HG03066 (cell line): ENCODE measurements at regions not wholly inside any gene's neighbourhood (a gene's known extent, or its start where the extent isn't known, plus 50 kb on each side); places are given as distances from the start of the nearest gene placed in this dataset.

Experiments used
- ATAC-seq: cut with Tn5 transposase; IDR thresholded peaks from one replicate; pipeline ENCODE4 v1.9.1; 2021; ENCODE audit warnings: low read depth; ENCODE audit not compliant: unreplicated experiment

DNA sequence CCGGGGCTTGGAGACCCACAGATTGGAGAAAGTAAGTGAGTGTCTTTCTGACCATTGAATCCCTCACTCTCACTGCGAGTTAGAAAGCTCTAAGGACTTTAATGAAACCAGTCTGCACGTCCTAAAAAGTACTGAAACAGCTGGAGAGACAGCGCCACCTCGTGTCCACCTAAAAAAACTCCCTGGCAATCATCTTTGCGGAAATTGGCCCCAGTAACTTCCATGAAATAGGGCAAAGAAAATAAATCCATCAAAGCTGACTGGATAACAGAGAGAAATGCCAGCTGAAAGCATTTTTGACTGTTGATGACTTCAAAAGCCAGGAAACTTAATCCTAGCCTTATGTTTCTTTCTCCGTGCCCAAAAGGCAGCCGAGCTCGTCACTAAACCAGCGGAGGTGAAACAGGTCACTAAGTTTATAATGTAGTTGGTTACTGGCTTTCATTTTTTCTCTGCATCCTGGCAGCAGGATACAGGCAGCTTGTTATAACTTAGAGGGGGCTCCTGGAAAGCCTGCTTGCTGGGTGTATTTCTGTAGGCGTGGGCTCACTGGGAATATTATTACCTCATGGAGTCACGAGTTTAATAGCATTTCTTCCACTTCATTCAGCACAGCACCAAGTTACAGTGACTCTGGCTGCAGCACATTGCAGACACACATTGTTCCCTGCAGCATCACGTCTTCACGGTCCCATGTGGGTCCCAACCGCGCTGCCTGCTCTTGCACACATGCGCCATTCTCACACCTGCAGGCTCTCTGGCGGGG lies 266.5 kb downstream of the HRH4 start:
- ATAC-seq: no peak

DNA sequence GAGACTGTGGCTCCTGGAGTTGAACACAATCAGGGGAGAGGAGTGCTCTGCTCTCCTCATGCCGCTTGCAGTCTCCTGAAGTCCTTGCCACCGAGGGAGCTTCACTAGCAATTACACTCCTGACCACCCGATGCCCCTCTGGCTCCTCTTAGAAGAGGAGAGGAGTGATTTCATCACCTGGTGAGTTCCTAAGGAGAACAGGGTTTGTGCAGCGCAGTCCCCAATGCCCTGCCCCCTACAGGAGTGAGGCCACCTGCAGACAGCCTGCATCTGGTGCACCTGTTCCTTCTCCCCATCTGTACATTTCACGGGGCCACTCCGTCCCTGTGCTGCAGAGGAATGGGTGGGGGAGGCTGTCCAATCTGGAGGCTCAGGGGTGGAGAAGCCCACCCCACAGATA lies 267.2 kb downstream of the HRH4 start:
- no peak for ATAC-seq

DNA sequence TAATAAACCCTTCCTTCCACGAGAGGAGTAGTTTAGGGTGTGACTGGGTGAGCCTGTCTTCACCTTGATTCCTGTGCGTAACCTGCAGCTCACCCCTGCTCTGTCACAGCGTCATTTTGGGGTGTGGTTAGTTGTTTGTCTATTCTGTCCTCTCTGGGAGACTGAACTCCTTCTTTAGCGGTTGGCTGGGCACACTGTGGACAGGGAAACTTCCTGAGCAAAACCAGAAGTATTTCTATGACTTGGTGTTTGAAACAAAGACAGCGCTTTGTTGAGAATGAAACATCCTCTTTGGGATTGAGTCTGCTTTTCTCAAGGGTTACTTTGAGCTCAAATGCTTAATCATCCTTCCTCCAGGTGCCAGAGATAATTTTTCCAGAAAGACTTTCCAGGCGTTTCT lies 270.7 kb downstream of the HRH4 start:
- no peak for ATAC-seq

DNA sequence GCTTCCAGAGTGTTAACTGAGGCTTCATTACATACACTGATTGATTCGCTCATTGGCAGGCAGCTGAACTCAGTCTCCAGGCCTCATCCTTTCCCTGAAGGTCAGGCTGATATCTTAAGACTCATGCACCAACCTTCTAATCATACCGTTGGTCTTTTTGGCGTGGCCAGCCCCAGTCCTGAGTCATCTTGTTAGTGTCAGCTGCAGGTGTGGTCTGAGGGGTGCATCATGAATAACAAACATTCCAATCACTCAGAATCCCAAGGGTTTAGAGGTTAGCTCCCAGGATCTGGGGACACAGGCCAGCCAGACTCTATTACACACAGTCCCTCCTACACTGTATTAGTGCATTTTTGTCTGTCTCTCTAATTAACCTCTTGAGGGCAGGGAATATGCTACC lies 271.5 kb downstream of the HRH4 start:
- ATAC-seq: no peak

DNA sequence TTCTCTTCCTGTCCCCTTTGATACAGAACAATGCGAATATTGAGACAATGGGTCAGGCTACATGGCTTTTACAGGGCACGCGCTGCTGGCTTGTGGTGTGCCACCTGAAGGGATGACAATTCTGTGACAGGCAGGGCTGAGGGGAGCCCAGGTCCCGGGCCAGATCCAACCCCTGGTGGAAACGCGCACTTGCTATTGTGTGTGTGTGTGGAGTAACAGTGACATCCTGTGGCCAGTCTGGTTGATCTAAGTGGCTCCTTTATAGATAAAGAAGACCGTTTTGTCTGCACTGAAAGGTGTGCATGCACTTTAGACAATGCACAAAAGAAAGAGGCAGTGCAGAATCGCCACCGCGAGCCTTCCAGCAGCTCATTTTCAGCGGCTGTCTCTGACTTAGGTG lies 273.6 kb downstream of the HRH4 start:
- ATAC-seq: no peak

DNA sequence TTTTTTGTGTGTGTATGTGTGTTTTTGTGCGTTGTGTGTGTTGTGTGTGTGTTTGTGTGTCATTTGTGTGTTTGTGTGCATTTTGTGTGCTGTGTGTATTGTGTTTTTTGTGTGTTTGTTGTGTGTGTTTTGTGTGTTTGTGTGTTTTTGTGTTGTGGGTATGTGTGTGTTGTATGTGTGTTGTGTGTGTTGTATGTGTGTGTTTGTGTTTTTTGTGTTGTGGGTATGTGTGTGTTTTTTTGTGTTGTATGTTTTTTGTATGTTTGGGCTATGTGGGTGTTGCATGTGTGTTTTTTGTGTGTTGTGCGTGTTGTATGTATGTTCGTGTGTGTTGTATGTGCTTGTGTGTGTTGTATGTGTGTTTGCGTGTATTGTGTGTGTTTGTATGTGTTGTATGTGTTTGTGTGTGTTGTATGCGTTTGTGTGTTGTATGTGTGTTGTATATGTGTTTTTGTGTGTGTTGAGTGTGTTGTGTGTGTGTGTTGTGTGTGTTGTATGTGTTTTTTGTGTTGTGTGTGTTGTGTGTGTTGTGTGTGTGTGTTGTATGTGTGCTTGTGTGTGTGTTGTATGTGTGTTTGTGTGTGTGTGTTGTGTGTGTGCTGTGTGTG lies 275.3 kb downstream of the HRH4 start:
- ATAC-seq: no peak

DNA sequence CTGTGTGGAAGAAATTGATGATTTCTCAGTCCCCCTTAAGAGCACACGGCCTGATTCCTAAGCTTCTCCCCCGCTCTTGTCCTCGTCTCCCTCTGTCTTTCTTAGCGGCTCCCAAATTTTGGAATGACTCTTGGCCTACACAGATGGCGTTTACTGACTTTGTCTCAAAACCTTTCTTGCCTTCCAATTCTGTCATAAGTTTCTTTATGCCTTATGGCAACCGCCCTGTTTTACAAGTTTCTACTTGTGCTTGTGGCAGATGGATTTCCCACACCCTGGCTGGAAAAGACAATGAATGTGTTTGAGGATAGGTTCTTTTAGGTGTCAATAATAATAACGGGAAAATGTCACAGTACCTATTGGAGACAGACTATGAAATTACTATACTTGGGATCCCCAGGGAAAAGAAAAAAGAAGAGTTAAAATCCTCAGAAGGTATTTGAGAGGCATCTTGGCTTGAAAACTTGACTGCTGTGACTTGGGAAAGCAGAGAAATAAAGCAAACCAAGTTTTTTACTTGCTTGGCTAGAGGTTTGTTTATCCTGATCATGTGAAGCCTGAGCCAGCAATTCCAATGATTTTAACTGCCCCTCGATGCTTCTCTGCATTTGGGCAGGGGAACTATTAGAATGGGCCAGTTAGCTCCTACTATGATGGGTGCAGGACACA lies 276.4 kb downstream of the HRH4 start:
- ATAC-seq: no peak

DNA sequence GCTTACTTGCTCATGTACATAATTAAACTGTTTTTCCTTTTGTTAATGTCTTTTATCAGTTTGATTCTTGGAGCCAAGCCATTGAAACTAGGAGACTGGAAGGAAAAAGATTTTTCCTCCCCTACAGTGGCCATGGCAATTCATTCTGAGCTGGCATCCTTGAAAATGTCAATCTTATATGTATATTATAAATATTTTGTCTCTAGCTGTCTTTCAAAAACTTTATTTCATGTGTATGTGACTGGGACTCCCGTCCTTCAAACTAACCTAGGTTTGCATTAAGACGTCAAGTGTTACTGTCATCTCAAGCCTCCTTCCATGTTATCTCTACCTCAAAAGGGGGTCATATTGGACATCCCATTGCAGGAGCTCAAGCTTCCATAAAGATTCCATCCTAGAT lies 280.4 kb downstream of the HRH4 start:
- ATAC-seq: no peak

DNA sequence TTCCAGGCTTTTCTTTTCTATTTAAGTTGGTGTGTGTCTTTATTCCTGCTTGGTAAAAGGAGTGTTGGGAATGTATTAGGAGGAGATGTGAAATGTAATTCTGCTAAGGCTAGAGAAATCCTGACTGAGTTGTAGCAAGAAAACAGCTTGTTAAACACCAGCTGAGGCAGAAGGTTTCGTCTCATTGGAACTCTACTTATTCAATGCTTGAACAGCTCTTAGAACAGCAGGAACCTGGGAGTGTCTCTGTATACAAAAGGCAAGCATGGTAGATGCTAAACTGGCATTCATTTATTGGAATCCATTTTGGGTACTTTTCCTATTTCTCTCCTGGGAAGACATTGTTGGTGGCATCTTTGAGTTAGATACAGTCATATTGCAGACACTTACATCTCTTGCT lies 280.9 kb downstream of the HRH4 start:
- ATAC-seq: no peak

DNA sequence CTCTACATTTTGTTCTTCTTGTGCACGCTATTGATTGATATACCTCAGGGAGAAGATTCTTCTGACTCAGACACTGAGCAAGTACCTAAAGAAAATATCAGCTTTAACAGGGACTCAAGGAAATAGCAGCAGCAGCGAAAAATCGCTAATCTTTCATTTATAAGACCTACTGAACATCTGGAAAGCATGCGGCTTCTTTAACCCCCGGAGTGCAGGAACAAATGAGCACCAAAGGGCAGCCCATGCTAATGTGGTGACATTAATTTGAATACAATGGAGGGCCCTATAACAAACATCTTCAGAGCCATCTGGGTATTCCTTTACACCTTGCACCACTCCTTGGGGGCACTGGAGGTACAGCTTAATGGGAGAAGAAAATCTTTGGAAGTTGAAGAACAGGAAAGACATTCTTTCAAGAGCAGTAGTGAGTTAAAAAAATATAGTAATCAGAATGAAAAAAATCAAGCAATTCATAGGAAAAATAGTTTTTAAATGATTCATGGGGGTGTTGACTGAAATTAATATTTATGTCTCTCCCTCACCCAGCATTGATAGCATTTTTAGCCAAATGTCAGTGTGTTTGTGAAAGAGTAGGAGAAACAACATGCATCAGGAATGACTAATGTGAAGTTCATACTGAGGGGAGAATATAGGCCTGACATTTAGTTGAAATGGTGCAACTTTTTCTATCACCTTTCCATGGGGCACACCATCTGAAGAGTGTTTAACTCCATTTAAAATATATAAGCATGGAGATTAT lies 281.7 kb downstream of the HRH4 start:
- no peak for ATAC-seq

DNA sequence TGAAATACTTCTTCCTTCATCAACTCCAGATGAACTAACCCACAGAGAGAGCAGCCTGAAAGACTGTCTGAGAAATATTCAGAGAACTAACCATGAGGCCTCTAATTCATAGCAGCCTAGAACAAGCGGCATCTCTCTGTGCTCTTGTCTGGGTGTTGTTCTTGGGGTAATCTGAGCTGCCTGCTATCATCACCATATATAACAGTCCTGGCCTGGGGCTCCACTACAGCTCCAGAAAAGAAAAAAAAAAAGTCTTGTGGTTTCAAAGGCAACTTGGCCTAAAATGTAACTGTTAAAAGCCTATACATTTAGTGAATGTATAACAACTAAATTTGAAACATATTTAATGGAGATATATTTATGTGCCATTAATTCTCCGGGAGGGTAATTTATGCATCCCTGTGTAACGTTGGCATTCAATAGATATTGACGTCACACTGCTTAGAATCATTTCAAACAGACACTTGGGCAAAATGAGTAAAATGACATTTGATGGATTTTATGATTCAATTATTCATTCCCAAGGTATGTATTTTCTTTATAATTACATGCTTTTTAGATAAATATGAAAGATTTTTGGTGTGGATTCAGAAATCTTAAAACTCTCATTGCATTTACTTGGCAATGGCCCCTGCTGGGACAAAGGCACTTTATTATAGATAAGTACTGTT lies 294.3 kb downstream of the HRH4 start:
- ATAC-seq: no peak

DNA sequence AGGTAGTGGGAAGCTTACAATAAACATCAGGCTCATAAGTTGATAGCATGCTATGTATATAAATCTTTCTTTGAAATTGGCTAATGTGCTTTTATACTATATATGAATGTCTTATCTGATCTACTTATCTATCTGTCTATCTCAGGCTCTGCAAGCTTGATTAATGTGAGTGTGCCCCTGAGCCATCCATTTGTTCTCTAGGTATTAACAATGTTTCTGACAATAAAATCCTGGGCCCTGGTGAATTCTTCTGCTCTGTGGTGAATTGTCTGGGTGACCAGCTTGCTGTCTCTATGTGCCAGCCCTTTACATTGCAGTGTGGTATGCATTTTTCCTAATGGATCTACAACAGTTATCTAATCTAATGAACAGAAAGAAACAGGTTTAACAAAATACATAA lies 295.9 kb downstream of the HRH4 start:
- no peak for ATAC-seq

DNA sequence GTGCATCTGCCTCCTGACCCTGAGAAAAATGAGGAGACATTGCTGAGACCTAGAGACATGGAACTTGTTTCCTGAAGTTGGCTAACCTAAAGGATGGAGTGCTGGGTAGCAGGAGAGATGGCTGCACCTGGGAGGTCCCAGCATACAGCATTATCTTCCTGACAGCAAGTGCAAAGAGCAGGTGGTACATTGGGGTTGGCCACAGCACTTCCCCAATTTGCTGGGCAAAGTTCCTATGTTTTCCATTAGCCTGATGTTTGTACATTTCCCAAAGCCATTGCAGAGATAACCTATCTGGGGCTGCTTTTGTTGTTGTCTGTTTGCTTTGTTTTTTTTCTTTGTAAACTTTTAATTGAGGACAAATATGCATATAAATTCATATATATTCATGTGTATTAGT lies 296.7 kb downstream of the HRH4 start:
- ATAC-seq: no peak

DNA sequence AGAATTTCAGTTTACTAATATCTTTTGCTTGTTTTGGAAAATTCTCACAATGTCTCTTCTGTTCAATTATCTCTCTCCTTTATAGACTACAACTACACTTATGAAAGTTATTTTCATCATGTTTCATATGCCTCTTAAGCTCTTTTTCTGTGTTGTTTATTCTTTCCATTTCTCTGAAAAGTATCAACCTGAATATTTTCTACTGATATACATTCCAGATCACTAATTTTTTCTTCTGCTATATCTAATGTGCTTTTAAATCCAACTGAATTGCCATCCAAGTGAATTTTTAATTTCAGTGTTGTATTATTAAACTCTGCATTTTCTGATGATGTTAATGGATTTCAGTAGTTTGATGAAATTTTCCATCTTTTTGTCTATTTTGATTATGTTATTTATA lies 301.3 kb downstream of the HRH4 start:
- no peak for ATAC-seq

DNA sequence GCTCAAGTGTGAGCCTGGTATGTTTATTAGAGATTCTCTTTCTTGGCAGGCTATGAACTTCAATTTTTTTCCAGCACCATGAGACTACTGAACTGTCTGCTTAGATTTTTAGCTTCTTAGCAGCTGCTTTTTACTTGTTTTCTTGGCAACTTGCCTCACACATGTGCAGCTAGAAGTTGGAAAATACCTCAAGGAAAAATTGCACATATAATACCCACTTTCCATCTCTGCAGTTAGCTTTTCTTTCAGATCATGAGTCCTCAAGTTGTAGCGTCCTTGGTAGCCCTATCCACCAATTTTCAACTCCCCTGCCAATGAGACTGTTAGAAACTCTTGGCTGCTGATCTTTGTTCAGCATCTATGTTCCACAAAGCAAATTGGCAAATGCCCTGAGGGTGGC lies 302.1 kb downstream of the HRH4 start:
- no peak for ATAC-seq

DNA sequence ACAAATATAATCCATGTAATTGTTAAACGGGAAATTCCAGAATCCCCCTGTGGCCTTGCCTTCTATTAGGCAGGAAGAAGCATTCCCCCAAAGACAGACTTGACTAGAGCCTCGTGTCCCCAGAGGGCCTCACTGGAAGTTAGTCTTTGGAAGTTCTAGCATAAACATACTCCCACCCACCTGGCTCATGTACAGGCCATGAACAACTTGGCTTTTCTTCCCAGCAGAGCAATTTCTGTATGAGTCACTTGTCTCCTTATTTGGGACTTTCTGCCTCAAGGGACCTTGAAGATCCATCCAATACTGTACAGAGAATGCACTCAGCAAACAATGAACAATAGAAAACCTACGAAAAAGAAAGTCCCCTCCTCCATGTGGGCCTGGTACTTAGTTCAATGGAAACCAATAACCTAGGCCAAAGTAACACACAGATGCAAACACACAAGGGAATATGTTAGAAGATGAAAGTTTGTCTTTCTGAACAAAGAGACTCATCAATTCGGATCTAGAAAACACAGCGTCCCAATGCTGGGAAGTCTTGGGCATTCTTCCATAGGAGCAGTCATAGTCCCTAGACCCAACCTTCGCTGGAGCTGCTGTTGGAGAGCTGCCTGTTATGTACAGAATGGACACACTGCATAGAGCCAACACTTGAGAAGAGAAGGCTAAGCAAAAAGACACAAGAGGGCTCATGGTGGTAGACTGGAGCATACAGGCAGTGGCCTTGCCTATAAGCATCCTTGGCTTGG lies 303.5 kb downstream of the HRH4 start:
- no peak for ATAC-seq

DNA sequence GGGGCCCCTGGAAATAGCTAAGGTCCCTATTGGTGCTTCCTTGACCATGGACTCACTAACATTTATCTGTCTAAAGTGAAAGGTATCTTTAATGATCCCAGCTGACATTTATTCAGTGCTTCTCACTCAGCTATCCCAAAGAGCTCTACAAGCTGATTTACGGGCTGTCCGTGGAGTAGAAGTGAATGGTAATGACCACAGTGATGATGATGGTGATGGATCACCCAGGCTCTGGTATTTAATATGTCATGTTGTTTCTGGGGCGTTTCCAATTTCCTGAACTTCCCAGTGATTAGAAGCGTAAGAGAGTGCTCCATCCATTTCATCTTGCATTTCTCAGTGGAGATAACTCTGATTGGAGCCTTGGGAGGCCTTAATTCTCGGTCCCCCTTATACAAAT lies 304.3 kb downstream of the HRH4 start:
- ATAC-seq: no peak

DNA sequence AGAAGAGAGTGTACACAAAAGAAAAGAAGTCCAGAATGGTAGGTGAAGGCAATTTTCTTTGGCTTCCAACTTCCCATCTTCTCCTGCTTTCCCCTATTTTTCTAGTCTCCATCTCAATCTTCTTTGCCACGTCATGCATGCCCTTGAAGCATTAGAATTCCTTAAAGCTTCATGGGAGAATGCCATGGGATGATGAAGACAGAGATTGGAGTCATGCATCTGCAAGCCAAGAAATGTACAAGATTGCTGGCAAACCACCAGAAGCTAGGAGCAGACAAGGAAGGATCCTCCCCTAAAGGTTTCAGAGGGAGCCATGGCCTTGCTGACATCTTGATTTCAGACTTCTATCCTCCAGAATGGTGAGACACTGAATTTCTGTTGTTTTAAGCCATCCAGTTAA lies 305.9 kb downstream of the HRH4 start:
- no peak for ATAC-seq

DNA sequence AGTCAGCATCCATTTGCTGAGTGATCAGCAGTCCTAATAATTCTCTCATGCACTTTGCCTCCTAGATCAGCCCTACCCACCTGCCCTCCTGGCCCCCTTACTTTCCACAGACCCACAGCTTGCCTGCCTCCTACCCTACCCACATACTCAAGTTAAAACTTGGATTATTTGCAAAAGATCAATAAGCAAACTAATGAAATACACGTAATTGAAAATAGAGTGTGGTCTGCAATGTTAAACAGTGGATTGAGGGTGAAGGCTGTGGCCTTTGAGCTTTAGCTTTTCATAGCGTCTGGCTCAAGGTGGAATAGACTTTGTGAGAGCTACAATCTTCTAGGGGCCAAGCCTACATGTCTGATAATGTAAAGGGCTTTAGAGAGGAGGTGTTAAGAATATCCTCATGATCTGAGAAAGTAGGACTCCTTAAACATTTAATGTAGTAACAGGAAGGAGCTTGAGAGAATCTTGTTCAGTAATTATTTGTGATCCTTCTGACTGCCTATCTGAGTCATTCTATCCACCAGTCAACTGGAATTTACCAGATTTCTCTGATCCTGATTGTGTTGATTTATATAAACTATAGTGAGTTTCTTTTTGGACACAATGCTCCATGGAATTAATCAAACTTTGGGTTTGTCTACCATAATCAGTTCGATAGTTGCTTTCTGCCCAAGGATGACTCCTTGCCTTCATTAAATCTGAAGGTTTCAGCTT lies 310.0 kb downstream of the HRH4 start:
- ATAC-seq: no peak
